SK-N-SH (cell line): ENCODE measurements at regions not wholly inside any gene's neighbourhood (a gene's known extent, or its start where the extent isn't known, plus 50 kb on each side); places are given as distances from the start of the nearest gene placed in this dataset.

ENCODE experiments used
- CTCF ChIA-PET: fragments of 300-600, 350-600 bp; formaldehyde crosslinking; extraction: SDS; loops from one replicate; lab custom pipeline; 2021; lab: Yijun Ruan, JAX
- POLR2A ChIA-PET: fragments of 350-600 bp; sonication (Branson Sonifier 250); formaldehyde crosslinking; extraction: SDS; loops from one replicate; lab custom pipeline; 2020; ENCODE audit warnings: antibody characterized with exemption, inconsistent platforms; lab: Yijun Ruan, JAX
- DNase-seq: peaks from one replicate; pipeline ENCODE4 v3.0.0; 2012
- H2AFZ ChIP-seq: fragments of 200-600 bp; sonication (generic); 2 replicates; pipeline ENCODE4 v1.8.1; 2016; ENCODE audit warnings: antibody characterized with exemption, mild to moderate bottlenecking, low read depth
- H3F3A ChIP-seq: fragments of 200-600 bp; sonication (generic); replicated peaks from 2 replicates; pipeline ENCODE3; 2016; ENCODE audit warnings: antibody characterized with exemption, mild to moderate bottlenecking; ENCODE audit not compliant: insufficient read depth
- H3K27ac ChIP-seq, 2 experiments: fragments of 200-500 bp in 1 of 2; fragments of 200-600 bp in 1 of 2; sonication (Bioruptor generic) in 1 of 2; sonication (generic), shearing (Covaris generic) in 1 of 2; 2 replicates each; pipeline versions ENCODE4 v1.5.1 to v1.6.1; 2014 to 2016; ENCODE audit warnings: low read depth in 2 of 2, inconsistent platforms in 1 of 2, low read length in 1 of 2, mild to moderate bottlenecking in 1 of 2, mixed read lengths in 1 of 2
- H3K27me3 ChIP-seq: fragments of 200-600 bp; sonication (generic), shearing (Covaris generic); 2 replicates; pipeline ENCODE4 v1.6.1; 2016; ENCODE audit warnings: mixed run types; ENCODE audit not compliant: insufficient read depth
- H3K36me3 ChIP-seq, 2 experiments: fragments of 200-500 bp in 1 of 2; fragments of 200-600 bp in 1 of 2; sonication (Bioruptor generic) in 1 of 2; sonication (generic) in 1 of 2; replicated peaks in 1 of 2; 2 replicates each; pipeline versions ENCODE3 to v1.5.1; 2014 to 2016; ENCODE audit warnings: low read length in 1 of 2, mild to moderate bottlenecking in 1 of 2; ENCODE audit not compliant: insufficient read depth in 2 of 2, control insufficient read depth in 1 of 2
- H3K4me1 ChIP-seq, 2 experiments: fragments of 200-500 bp in 1 of 2; fragments of 200-600 bp in 1 of 2; sonication (Bioruptor generic) in 1 of 2; sonication (generic), shearing (Covaris generic) in 1 of 2; 2 replicates each; pipeline versions ENCODE4 v1.5.1 to v1.6.1; 2014 to 2016; ENCODE audit warnings: low read depth in 1 of 2, low read length in 1 of 2, mixed run types in 1 of 2; ENCODE audit not compliant: insufficient read depth in 2 of 2, control insufficient read depth in 1 of 2
- H3K4me2 ChIP-seq: fragments of 200-600 bp; sonication (generic), shearing (Covaris generic); 2 replicates; pipeline ENCODE4 v1.6.1; 2017; ENCODE audit warnings: mixed run types
- H3K4me3 ChIP-seq, 2 experiments: fragments of 200-500 bp in 1 of 2; fragments of 200-600 bp in 1 of 2; sonication (Bioruptor generic) in 1 of 2; sonication (generic), shearing (Covaris generic) in 1 of 2; 2 replicates each; pipeline versions ENCODE4 v1.5.1 to v1.8.1; 2014 to 2016; ENCODE audit warnings: low read depth in 2 of 2, inconsistent platforms in 1 of 2, low read length in 1 of 2, mild to moderate bottlenecking in 1 of 2, mixed read lengths in 1 of 2, moderate library complexity in 1 of 2
- H3K79me2 ChIP-seq: fragments of 200-600 bp; sonication (generic); 2 replicates; pipeline ENCODE4 v1.8.1; 2017; ENCODE audit warnings: mild to moderate bottlenecking; ENCODE audit not compliant: insufficient read depth
- H3K9ac ChIP-seq: fragments of 200-600 bp; sonication (generic); 2 replicates; pipeline ENCODE4 v1.6.1; 2017; ENCODE audit warnings: mixed run types
- H3K9me2 ChIP-seq: fragments of 200-600 bp; sonication (generic); 2 replicates; pipeline ENCODE4 v1.6.1; 2017; ENCODE audit warnings: mixed run types
- H3K9me3 ChIP-seq: fragments of 200-600 bp; sonication (generic); 2 replicates; pipeline ENCODE4 v1.6.1; 2017; ENCODE audit warnings: mixed run types, mild to moderate bottlenecking, moderate library complexity
- H4K20me1 ChIP-seq: fragments of 200-600 bp; sonication (generic); 2 replicates; pipeline ENCODE4 v1.6.1; 2017; ENCODE audit warnings: mild to moderate bottlenecking, mixed run types; ENCODE audit not compliant: insufficient read depth
- CHD2 ChIP-seq: fragments of 150-350 bp; IDR thresholded peaks from 2 replicates; pipeline ENCODE4 v1.6.1; 2018; ENCODE audit warnings: low read length; ENCODE audit not compliant: partially characterized antibody
- EP300 ChIP-seq, 2 experiments: IDR thresholded peaks; 2 replicates each; pipeline versions ENCODE4 v1.4.0 to v1.6.1; 2012; ENCODE audit warnings: borderline replicate concordance in 1 of 2, low read depth in 1 of 2, low read length in 1 of 2
- FOSL2 ChIP-seq: IDR thresholded peaks from 2 replicates; pipeline ENCODE4 v1.4.0; 2012; ENCODE audit warnings: low read depth, mild to moderate bottlenecking, moderate library complexity, borderline replicate concordance
- FOXJ3 ChIP-seq: sonication (generic); formaldehyde crosslinking; IDR thresholded peaks from 2 replicates; pipeline ENCODE4 v1.5.1; 2020; ENCODE audit warnings: mild to moderate bottlenecking, missing genetic modification reagents
- GATA2 ChIP-seq: sonication (generic); formaldehyde crosslinking; IDR thresholded peaks from 2 replicates; pipeline ENCODE4 v1.5.0; 2020; ENCODE audit warnings: mild to moderate bottlenecking, missing genetic modification reagents
- JUND ChIP-seq: IDR thresholded peaks from 2 replicates; pipeline ENCODE4 v1.4.0; 2012
- MXI1 ChIP-seq: IDR thresholded peaks from 2 replicates; pipeline ENCODE4 v1.6.1; 2012; ENCODE audit warnings: mild to moderate bottlenecking, low read depth, low read length, improper control_type of control experiment
- PBX3 ChIP-seq: IDR thresholded peaks from 2 replicates; pipeline ENCODE4; 2012
- POLR2AphosphoS5 ChIP-seq: IDR thresholded peaks from 2 replicates; pipeline ENCODE4 v1.6.1; 2012; ENCODE audit warnings: low read depth, low read length
- RAD21 ChIP-seq: IDR thresholded peaks from 2 replicates; pipeline ENCODE4 v1.6.1; 2012; ENCODE audit warnings: mild to moderate bottlenecking, low read length
- RCOR1 ChIP-seq: fragments of 150-350 bp; IDR thresholded peaks from 2 replicates; pipeline ENCODE4 v1.6.1; 2017; ENCODE audit warnings: antibody characterized with exemption, low read length
- YY1 ChIP-seq: IDR thresholded peaks from 2 replicates; pipeline ENCODE4 v1.4.0; 2012; ENCODE audit warnings: low read depth, mild to moderate bottlenecking
- WGBS: methylation state at CpG from one replicate; pipeline ENCODE4 v1.1.6; 2017; ENCODE audit warnings: low lambda C conversion rate; 5-methylcytosine and 5-hydroxymethylcytosine counted together
- TF ChIP-seq, protein P1 (sequence below): fragments of 200-600 bp; sonication (generic); IDR thresholded peaks from 2 replicates; pipeline ENCODE4 v1.6.1; 2017; ENCODE audit warnings: antibody characterized with exemption, mild to moderate bottlenecking, moderate library complexity

DNA sequence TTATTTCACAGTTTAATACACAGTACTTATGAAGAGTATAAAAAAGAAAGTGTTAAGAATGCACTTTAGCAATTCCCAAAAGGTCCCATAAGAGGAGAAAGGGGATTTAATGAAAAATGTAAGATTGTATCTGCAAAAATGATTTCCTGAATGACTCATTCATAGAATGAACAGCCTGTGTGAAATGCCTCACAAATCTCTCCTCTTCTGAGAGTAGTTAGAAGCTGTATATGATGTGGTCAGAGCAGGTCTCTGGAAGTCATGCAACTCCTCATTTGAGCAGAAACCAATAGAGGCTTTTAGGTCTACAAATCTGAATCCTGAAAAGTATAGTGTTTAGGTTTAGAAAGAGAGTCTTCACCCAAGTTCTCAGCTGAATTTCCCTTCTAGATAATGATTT is 381.3 kb upstream of the INTU start:
- Histone ChIP-seq H3K27me3 (no peaks in the 10 kb centered on the region), H3K4me3 (no peak overlapping the region), H3K9me2 (no peaks in the 10 kb centered on the region), H3K27ac (no peak overlapping the region; a peak in 1 of 4 replicates), H3K4me1 (no peaks in the 10 kb centered on the region), H3F3A (peaks cover 4% of the 10 kb centered on the region), H3K79me2 (no peaks in the 10 kb centered on the region), H3K36me3 (no peaks in the 10 kb centered on the region)
- POLR2A ChIA-PET, result no interaction called here
- CTCF ChIA-PET, result no interaction called here
- TF ChIP-seq CHD2, result no peak
- no peak for TF ChIP-seq POLR2AphosphoS5
- TF ChIP-seq RAD21, result no peak
- peak; percentile 36; the same call in 1 of the 2 replicates for TF ChIP-seq FOSL2
- TF ChIP-seq MXI1, result no peak
- no peak for TF ChIP-seq YY1
- TF ChIP-seq, protein P1, sequence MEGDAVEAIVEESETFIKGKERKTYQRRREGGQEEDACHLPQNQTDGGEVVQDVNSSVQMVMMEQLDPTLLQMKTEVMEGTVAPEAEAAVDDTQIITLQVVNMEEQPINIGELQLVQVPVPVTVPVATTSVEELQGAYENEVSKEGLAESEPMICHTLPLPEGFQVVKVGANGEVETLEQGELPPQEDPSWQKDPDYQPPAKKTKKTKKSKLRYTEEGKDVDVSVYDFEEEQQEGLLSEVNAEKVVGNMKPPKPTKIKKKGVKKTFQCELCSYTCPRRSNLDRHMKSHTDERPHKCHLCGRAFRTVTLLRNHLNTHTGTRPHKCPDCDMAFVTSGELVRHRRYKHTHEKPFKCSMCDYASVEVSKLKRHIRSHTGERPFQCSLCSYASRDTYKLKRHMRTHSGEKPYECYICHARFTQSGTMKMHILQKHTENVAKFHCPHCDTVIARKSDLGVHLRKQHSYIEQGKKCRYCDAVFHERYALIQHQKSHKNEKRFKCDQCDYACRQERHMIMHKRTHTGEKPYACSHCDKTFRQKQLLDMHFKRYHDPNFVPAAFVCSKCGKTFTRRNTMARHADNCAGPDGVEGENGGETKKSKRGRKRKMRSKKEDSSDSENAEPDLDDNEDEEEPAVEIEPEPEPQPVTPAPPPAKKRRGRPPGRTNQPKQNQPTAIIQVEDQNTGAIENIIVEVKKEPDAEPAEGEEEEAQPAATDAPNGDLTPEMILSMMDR, result no peak
- TF ChIP-seq, all 33 proteins: peak for 1
- no peaks in the 10 kb centered on the region for H4K20me1 ChIP-seq
- no peak overlapping the region for H3K4me2 ChIP-seq
- no peak overlapping the region for H3K9ac ChIP-seq
- DNase-seq, result no peak
- no peaks in the 10 kb centered on the region; the same call in 1 of the 2 replicates for H3K9me3 ChIP-seq
- H2AFZ ChIP-seq, result no peak overlapping the region

DNA sequence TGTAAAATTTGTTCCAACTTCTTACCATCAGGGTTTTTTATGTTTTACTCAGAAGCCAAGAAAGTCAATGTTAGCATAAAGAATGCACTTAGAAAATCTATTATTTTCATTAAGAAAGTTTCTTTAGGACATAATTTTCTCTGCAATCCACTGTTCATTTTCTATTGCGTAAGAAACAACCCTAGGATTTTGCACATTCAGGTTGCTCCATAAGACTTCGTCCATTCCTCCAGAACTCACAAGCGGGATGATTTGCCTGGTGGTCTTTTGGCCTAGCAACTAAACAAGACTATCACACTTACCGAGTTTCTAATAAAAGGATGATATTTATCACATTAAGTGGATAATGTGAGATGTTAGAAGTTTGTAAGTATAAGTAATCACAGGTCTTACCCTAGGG is 376.3 kb upstream of the INTU start:
- Histone ChIP-seq H3K4me3 (no peak overlapping the region), H2AFZ (no peak overlapping the region), H3K4me2 (no peak overlapping the region), H3K79me2 (no peaks in the 10 kb centered on the region), H3K36me3 (no peaks in the 10 kb centered on the region), H4K20me1 (no peaks in the 10 kb centered on the region), H3K27me3 (no peaks in the 10 kb centered on the region), H3K4me1 (no peaks in the 10 kb centered on the region), H3K27ac (no peak overlapping the region), H3K9me2 (no peaks in the 10 kb centered on the region), H3K9me3 (peaks cover 3% of the 10 kb centered on the region; the same call in 1 of the 2 replicates), H3F3A (peaks cover under 1% of the 10 kb centered on the region), H3K9ac (no peak overlapping the region)
- TF ChIP-seq EP300 (IDR thresholded peaks at IDR 0.05; ENCODE audit: borderline replicate concordance in 1 of 2, low read depth in 1 of 2, low read length in 1 of 2) (no peak), GATA2 (CRISPR knock-in tag) (no peak), FOXJ3 (CRISPR knock-in tag) (no peak)
- DNase-seq, result no peak
- ChIA-PET CTCF (no interaction called here), POLR2A (no interaction called here)
- WGBS, result 40% methylated on average over 4 of the region's 4 CpGs

DNA sequence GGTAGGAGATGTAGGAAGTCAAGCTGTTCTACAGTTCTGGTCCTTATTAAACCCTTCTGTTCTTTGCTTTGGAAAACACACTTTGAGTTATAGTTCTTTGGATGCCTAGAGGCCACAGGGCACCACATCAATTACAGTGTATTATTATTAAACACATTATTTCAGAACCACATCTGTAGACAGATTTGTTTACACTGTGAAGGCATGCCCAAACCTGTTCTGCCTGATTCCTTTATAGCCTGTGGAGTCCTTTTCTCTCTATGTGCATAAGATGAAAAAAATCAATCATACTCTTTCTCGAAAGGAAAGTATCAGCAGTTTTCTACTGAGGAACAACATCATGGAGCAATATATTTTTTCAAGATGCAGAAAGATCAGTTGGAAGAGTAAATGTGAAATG is 371.3 kb upstream of the INTU start:
- H3K9me3 ChIP-seq, result 0 out of 2 replicates have a peak, but pooled peaks cover 3% of the 10 kb centered on the region
- H3K9ac ChIP-seq, result no peak overlapping the region
- H2AFZ ChIP-seq, result no peak overlapping the region
- no peak for DNase-seq
- TF ChIP-seq EP300 (IDR thresholded peaks at IDR 0.05; ENCODE audit: borderline replicate concordance in 1 of 2, low read depth in 1 of 2, low read length in 1 of 2) (no peak), JUND (no peak), FOSL2 (no peak), GATA2 (CRISPR knock-in tag) (no peak), RCOR1 (no peak), PBX3 (no peak)
- CTCF ChIA-PET, result no interaction called here
- 46% methylated on average over 1 of the region's 1 CpG for WGBS
- peak overlapping the region in 1 of 2 experiments; percentile 64; a peak in 1 of 4 replicates for H3K27ac ChIP-seq
- H4K20me1 ChIP-seq, result no peaks in the 10 kb centered on the region
- H3K79me2 ChIP-seq, result no peaks in the 10 kb centered on the region
- POLR2A ChIA-PET, result no interaction called here
- no peaks in the 10 kb centered on the region for H3F3A ChIP-seq
- H3K36me3 ChIP-seq, result no peaks in the 10 kb centered on the region
- H3K27me3 ChIP-seq, result no peaks in the 10 kb centered on the region
- no peak overlapping the region; the same call in 1 of the 2 replicates for H3K4me2 ChIP-seq
- no peaks in the 10 kb centered on the region for H3K9me2 ChIP-seq
- H3K4me3 ChIP-seq, result no peak overlapping the region
- no peaks in the 10 kb centered on the region for H3K4me1 ChIP-seq
